GM23338 (cell line): ENCODE measurements at regions not wholly inside any gene's neighbourhood (a gene's known extent, or its start where the extent isn't known, plus 50 kb on each side); places are given as distances from the start of the nearest gene placed in this dataset.

Experiments used
- ATAC-seq: fragments of 200-7000 bp; cut with Tn5 transposase; 3 replicates; pipeline ENCODE4 v1.9.1; 2020
- DNase-seq: peaks from one replicate; pipeline ENCODE4 v3.0.0-alpha.2; 2015; ENCODE audit warnings: low spot score
- H2AFZ ChIP-seq: fragments of 200-600 bp; sonication (generic); 2 replicates; pipeline ENCODE4 v1.8.0; 2016; ENCODE audit warnings: antibody characterized with exemption, mild to moderate bottlenecking, moderate library complexity
- H3F3A ChIP-seq: fragments of 200-600 bp; sonication (generic); replicated peaks from 2 replicates; pipeline ENCODE4 v1.8.0; 2017; ENCODE audit warnings: antibody characterized with exemption, mixed run types, low read depth
- H3K27ac ChIP-seq: fragments of 200-600 bp; sonication (generic); 2 replicates; pipeline ENCODE4 v1.6.1; 2016; ENCODE audit warnings: low read depth
- H3K27me3 ChIP-seq: fragments of 200-600 bp; sonication (generic); 2 replicates; pipeline ENCODE4 v1.8.0; 2016; ENCODE audit warnings: mild to moderate bottlenecking, mixed run types, moderate library complexity; ENCODE audit not compliant: insufficient read depth
- H3K36me3 ChIP-seq: fragments of 200-600 bp; sonication (generic); 2 replicates; pipeline ENCODE4 v1.8.0; 2016; ENCODE audit warnings: mild to moderate bottlenecking; ENCODE audit not compliant: insufficient read depth
- H3K4me1 ChIP-seq: fragments of 200-600 bp; sonication (generic); 2 replicates; pipeline ENCODE4 v1.8.0; 2016; ENCODE audit warnings: mild to moderate bottlenecking, moderate library complexity; ENCODE audit not compliant: insufficient read depth
- H3K4me2 ChIP-seq: fragments of 200-600 bp; sonication (generic); 2 replicates; pipeline ENCODE4 v1.7.1; 2017; ENCODE audit warnings: mixed run types
- H3K4me3 ChIP-seq: fragments of 200-600 bp; sonication (generic); 2 replicates; pipeline ENCODE4 v1.6.1; 2016; ENCODE audit warnings: mixed run types
- H3K79me2 ChIP-seq: fragments of 200-600 bp; sonication (generic); replicated peaks from 2 replicates; pipeline ENCODE4 v1.8.0; 2017; ENCODE audit warnings: mild to moderate bottlenecking; ENCODE audit not compliant: insufficient read depth
- H3K9me2 ChIP-seq: fragments of 200-600 bp; sonication (generic); 2 replicates; pipeline ENCODE4 v1.8.0; 2017; ENCODE audit not compliant: insufficient read depth
- H4K20me1 ChIP-seq: fragments of 200-600 bp; sonication (generic); replicated peaks from 2 replicates; pipeline ENCODE4 v1.8.0; 2017; ENCODE audit warnings: mild to moderate bottlenecking; ENCODE audit not compliant: insufficient read depth
- H3K27ac Mint-ChIP-seq: 2 replicates; pipeline ENCODE4 v1.8.0; 2020; ENCODE audit warnings: inconsistent platforms, mild to moderate bottlenecking, moderate library complexity, mixed read lengths
- H3K27me3 Mint-ChIP-seq: 3 replicates; pipeline ENCODE4 v1.8.0; 2022; ENCODE audit warnings: low read depth, mild to moderate bottlenecking, moderate library complexity, mixed read lengths, inconsistent platforms; ENCODE audit not compliant: insufficient read depth, poor library complexity
- H3K36me3 Mint-ChIP-seq: 3 replicates; pipeline ENCODE4 v1.8.0; 2021; ENCODE audit warnings: low read depth, mild to moderate bottlenecking, inconsistent platforms, moderate library complexity, mixed read lengths
- H3K4me1 Mint-ChIP-seq: 3 replicates; pipeline ENCODE4 v1.8.0; 2020; ENCODE audit warnings: mild to moderate bottlenecking, inconsistent platforms, mixed read lengths
- H3K4me3 Mint-ChIP-seq: 3 replicates; pipeline ENCODE4 v1.8.0; 2021; ENCODE audit warnings: moderate library complexity, mild to moderate bottlenecking, inconsistent platforms, mixed read lengths
- H3K9me3 Mint-ChIP-seq: 3 replicates; pipeline ENCODE4 v1.8.0; 2020; ENCODE audit warnings: moderate library complexity, mild to moderate bottlenecking, inconsistent platforms, mixed read lengths
- CREB1 ChIP-seq: fragments of 250-450 bp; sonication (Bioruptor Pico); IDR thresholded peaks from 2 replicates; pipeline ENCODE4 v1.5.0; 2020; ENCODE audit warnings: low read depth, mild to moderate bottlenecking, moderate library complexity
- JUNB ChIP-seq: IDR thresholded peaks from one replicate; pipeline ENCODE4 v1.6.1; 2016; ENCODE audit warnings: antibody characterized with exemption; ENCODE audit not compliant: unreplicated experiment
- NANOG ChIP-seq: IDR thresholded peaks from 2 replicates; pipeline ENCODE4 v1.6.1; 2016; ENCODE audit warnings: antibody characterized with exemption, borderline replicate concordance
- POLR2AphosphoS5 ChIP-seq: IDR thresholded peaks from 2 replicates; pipeline ENCODE4 v1.6.1; 2016; ENCODE audit warnings: antibody characterized with exemption, low read depth
- ZNF331 ChIP-seq: fragments of 250-450 bp; sonication (Bioruptor Pico); IDR thresholded peaks from 2 replicates; pipeline ENCODE4 v1.5.0; 2020; ENCODE audit warnings: low read depth, mild to moderate bottlenecking, moderate library complexity
- TF ChIP-seq, protein P1 (sequence below): IDR thresholded peaks from 2 replicates; pipeline ENCODE4 v1.6.1; 2016; ENCODE audit warnings: antibody characterized with exemption
- TF ChIP-seq, protein P2 (sequence below): IDR thresholded peaks from one replicate; pipeline ENCODE4 v1.6.1; 2018; ENCODE audit warnings: antibody characterized with exemption; ENCODE audit not compliant: unreplicated experiment

DNA sequence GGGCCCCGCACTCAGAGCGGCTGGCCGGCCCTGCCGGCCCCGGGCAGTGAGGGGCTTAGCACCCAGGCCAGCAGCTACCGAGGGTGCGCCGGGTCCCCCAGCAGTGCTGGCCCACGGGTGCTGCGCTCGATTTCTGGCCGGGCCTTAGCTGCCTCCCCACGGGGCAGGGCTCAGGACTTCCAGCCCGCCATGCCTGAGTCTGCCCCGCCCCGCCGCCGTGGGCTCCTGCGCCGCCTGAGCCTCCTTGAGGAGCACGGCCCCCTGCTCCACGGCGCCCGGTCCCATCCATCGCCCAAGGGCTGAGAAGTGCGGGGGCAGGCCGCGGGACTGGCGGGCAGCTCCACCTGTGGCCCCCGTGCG is 67.9 kb upstream of the AMZ2 start:
- ATAC-seq, result no peak
- Mint-ChIP-seq H3K27me3 (peaks cover 6% of the 10 kb centered on the region), H3K9me3 (no peaks in the 10 kb centered on the region), H3K36me3 (no peaks in the 10 kb centered on the region), H3K4me1 (peaks cover 14% of the 10 kb centered on the region), H3K4me3 (no peak overlapping the region), H3K27ac (no peak overlapping the region)
- H3K4me3 ChIP-seq, result no peak overlapping the region
- H3K9me2 ChIP-seq, result no peaks in the 10 kb centered on the region
- no peaks in the 10 kb centered on the region for H3K79me2 ChIP-seq
- no peaks in the 10 kb centered on the region for H3K27me3 ChIP-seq
- H3K4me1 ChIP-seq, result peaks cover 5% of the 10 kb centered on the region; the same call in 1 of the 2 replicates
- H3K36me3 ChIP-seq, result no peaks in the 10 kb centered on the region
- H3K4me2 ChIP-seq, result no peak overlapping the region
- H3F3A ChIP-seq, result no peaks in the 10 kb centered on the region
- DNase-seq, result no peak
- no peak overlapping the region for H3K27ac ChIP-seq
- no peak overlapping the region for H2AFZ ChIP-seq
- TF ChIP-seq, protein P1, sequence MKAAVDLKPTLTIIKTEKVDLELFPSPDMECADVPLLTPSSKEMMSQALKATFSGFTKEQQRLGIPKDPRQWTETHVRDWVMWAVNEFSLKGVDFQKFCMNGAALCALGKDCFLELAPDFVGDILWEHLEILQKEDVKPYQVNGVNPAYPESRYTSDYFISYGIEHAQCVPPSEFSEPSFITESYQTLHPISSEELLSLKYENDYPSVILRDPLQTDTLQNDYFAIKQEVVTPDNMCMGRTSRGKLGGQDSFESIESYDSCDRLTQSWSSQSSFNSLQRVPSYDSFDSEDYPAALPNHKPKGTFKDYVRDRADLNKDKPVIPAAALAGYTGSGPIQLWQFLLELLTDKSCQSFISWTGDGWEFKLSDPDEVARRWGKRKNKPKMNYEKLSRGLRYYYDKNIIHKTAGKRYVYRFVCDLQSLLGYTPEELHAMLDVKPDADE, result no peak
- TF ChIP-seq CREB1 (CRISPR knock-in tag) (no peak), JUNB (no peak), NANOG (no peak)
- no peaks in the 10 kb centered on the region for H4K20me1 ChIP-seq

DNA sequence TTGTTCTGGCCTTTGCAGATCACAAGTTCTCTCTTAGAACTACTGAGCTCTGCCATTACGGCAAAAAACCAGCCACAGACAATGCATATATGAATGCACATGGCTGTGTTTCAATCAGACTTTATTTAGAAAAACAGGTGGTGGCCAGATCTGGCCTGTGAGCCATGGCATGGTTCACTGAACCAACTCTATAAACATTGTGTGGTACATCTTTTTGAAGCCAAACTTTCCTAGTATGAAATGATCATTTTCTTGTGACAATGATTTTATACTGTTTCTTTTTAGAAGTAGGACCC is 65.9 kb upstream of the AMZ2 start:
- Histone ChIP-seq H3K9me2 (no peaks in the 10 kb centered on the region), H3K4me2 (no peak overlapping the region), H3F3A (no peaks in the 10 kb centered on the region), H3K27ac (no peak overlapping the region), H3K4me1 (peaks cover 5% of the 10 kb centered on the region; the same call in 1 of the 2 replicates), H3K36me3 (no peaks in the 10 kb centered on the region), H3K4me3 (no peak overlapping the region), H2AFZ (no peak overlapping the region), H3K79me2 (no peaks in the 10 kb centered on the region), H4K20me1 (no peaks in the 10 kb centered on the region), H3K27me3 (no peaks in the 10 kb centered on the region)
- TF ChIP-seq NANOG (no peak), CREB1 (CRISPR knock-in tag) (no peak), POLR2AphosphoS5 (no peak), ZNF331 (CRISPR knock-in tag) (no peak)
- TF ChIP-seq, protein P1, result no peak
- TF ChIP-seq, protein P2, sequence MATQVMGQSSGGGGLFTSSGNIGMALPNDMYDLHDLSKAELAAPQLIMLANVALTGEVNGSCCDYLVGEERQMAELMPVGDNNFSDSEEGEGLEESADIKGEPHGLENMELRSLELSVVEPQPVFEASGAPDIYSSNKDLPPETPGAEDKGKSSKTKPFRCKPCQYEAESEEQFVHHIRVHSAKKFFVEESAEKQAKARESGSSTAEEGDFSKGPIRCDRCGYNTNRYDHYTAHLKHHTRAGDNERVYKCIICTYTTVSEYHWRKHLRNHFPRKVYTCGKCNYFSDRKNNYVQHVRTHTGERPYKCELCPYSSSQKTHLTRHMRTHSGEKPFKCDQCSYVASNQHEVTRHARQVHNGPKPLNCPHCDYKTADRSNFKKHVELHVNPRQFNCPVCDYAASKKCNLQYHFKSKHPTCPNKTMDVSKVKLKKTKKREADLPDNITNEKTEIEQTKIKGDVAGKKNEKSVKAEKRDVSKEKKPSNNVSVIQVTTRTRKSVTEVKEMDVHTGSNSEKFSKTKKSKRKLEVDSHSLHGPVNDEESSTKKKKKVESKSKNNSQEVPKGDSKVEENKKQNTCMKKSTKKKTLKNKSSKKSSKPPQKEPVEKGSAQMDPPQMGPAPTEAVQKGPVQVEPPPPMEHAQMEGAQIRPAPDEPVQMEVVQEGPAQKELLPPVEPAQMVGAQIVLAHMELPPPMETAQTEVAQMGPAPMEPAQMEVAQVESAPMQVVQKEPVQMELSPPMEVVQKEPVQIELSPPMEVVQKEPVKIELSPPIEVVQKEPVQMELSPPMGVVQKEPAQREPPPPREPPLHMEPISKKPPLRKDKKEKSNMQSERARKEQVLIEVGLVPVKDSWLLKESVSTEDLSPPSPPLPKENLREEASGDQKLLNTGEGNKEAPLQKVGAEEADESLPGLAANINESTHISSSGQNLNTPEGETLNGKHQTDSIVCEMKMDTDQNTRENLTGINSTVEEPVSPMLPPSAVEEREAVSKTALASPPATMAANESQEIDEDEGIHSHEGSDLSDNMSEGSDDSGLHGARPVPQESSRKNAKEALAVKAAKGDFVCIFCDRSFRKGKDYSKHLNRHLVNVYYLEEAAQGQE, result no peak
- Mint-ChIP-seq H3K27me3 (peaks cover 9% of the 10 kb centered on the region), H3K4me1 (peaks cover 14% of the 10 kb centered on the region), H3K9me3 (no peaks in the 10 kb centered on the region), H3K27ac (no peak overlapping the region), H3K36me3 (no peaks in the 10 kb centered on the region), H3K4me3 (no peak overlapping the region)
- ATAC-seq (no peak), DNase-seq (no peak)
